Panc1 (cell line): ENCODE measurements at regions not wholly inside any gene's neighbourhood (a gene's known extent, or its start where the extent isn't known, plus 50 kb on each side); places are given as distances from the start of the nearest gene placed in this dataset.

Source experiments
- ATAC-seq: fragments of 200-7000 bp; cut with Tn5 transposase; 2 replicates; pipeline ENCODE4 v1.9.1; 2020; ENCODE audit warnings: mild to moderate bottlenecking, moderate library complexity
- BruUV-seq: library from RNA; stranded (reverse); fragments of 400-500 nt; replicated peaks from 2 replicates; lab custom pipeline; 2021; lab: Mats Ljungman, UMichigan
- CTCF ChIA-PET: fragments of 300-600 bp; sonication (Branson Sonifier 250); formaldehyde crosslinking; loops from one replicate; lab custom pipeline; 2022; ENCODE audit warnings: antibody characterized with exemption; lab: Charles Lee
- POLR2A ChIA-PET: fragments of 300-600 bp; sonication (Branson Sonifier 250); formaldehyde crosslinking; loops from one replicate; lab custom pipeline; 2022; ENCODE audit warnings: antibody characterized with exemption; lab: Charles Lee
- DNase-seq: peaks from one replicate; pipeline ENCODE4 v3.0.0-alpha.2; 2010; ENCODE audit warnings: low read depth, low spot score
- H3K27ac ChIP-seq: 2 replicates; pipeline ENCODE4 v1.5.1; 2011; ENCODE audit warnings: mild to moderate bottlenecking, low read length, inconsistent platforms
- H3K27me3 ChIP-seq: fragments of 200-500 bp; sonication (Bioruptor generic); 2 replicates; pipeline ENCODE4 v1.6.0; 2014; ENCODE audit warnings: low read length, inconsistent platforms; ENCODE audit not compliant: control insufficient read depth, insufficient read depth
- H3K36me3 ChIP-seq: fragments of 200-500 bp; sonication (Bioruptor generic); 2 replicates; pipeline ENCODE4 v1.5.1; 2014; ENCODE audit warnings: inconsistent platforms, mild to moderate bottlenecking, low read length, moderate library complexity; ENCODE audit not compliant: control insufficient read depth, insufficient read depth
- H3K4me1 ChIP-seq: 2 replicates; pipeline ENCODE4 v1.5.1; 2011; ENCODE audit warnings: inconsistent platforms, mild to moderate bottlenecking, low read length, moderate library complexity; ENCODE audit not compliant: control insufficient read depth, insufficient read depth
- H3K4me3 ChIP-seq, 2 experiments: 2 replicates each; pipeline ENCODE4 v1.5.1; 2011 to 2012; ENCODE audit warnings: low read depth in 2 of 2, low read length in 2 of 2, mild to moderate bottlenecking in 2 of 2, inconsistent platforms in 1 of 2, moderate library complexity in 1 of 2
- H3K9me3 ChIP-seq: fragments of 200-500 bp; sonication (Bioruptor generic); 2 replicates; pipeline ENCODE4 v1.5.1; 2014; ENCODE audit warnings: low read depth, mild to moderate bottlenecking, inconsistent platforms, low read length, moderate library complexity; ENCODE audit not compliant: control insufficient read depth, insufficient read depth
- CTCF ChIP-seq: fragments of 450-650 bp; IDR thresholded peaks from 2 replicates; pipeline ENCODE4 v1.5.1; 2017; ENCODE audit warnings: mild to moderate bottlenecking
- POLR2AphosphoS5 ChIP-seq: IDR thresholded peaks from 2 replicates; pipeline ENCODE4 v1.6.1; 2012; ENCODE audit warnings: mild to moderate bottlenecking, low read depth, low read length, moderate library complexity
- REST ChIP-seq, 2 experiments: IDR thresholded peaks; 2 replicates each; pipeline ENCODE4 v1.6.1; 2011 to 2012; ENCODE audit warnings: low read depth in 2 of 2, control low read depth in 1 of 2, low read length in 1 of 2, mild to moderate bottlenecking in 1 of 2, moderate library complexity in 1 of 2; ENCODE audit not compliant: insufficient read depth in 1 of 2
- SIN3A ChIP-seq: IDR thresholded peaks from 2 replicates; pipeline ENCODE4 v1.6.1; 2012; ENCODE audit warnings: low read depth, mild to moderate bottlenecking, low read length, moderate library complexity, borderline replicate concordance; ENCODE audit not compliant: insufficient read depth
- TCF7L2 ChIP-seq: IDR thresholded peaks from 2 replicates; pipeline ENCODE4 v1.6.1; 2011; ENCODE audit warnings: mild to moderate bottlenecking, low read depth, low read length, inconsistent platforms
- in situ Hi-C: cut with HindIII; loops from 2 replicates; pipeline ENCODE4 v1.10.0; 2016; ENCODE audit warnings: low sequenced_read_pairs, low pct_unique_long_range_greater_than_20kb
- intact Hi-C: fragments of 100-400 bp; cut with micrococcal nuclease; formaldehyde crosslinking; loops from one replicate; pipeline ENCODE4 v1.10.0; 2022; ENCODE audit not compliant: unreplicated experiment

GRCh38 chr9:107751567-107752210 lies 262.1 kb upstream of the KLF4 start:
- Histone ChIP-seq H3K4me3 (no peak overlapping the region), H3K27me3 (no peaks in the 10 kb centered on the region), H3K27ac (peak overlapping the region; percentile 44; the same call in 1 of the 2 replicates), H3K9me3 (no peaks in the 10 kb centered on the region), H3K36me3 (no peaks in the 10 kb centered on the region), H3K4me1 (peaks cover 11% of the 10 kb centered on the region; the same call in 1 of the 2 replicates)
- no TSS peak for BruUV-seq
- ChIA-PET CTCF (no interaction called here), POLR2A (no interaction called here)
- intact Hi-C loops (no loop called here), in situ Hi-C loops (no loop called here)
- ATAC-seq (peak; percentile 78), DNase-seq (peak; percentile 50)
- TF ChIP-seq REST (IDR thresholded peaks at IDR 0.05; ENCODE audit: insufficient read depth in 1 of 2, low read depth in 2 of 2, low read length in 1 of 2) (no peak), POLR2AphosphoS5 (no peak), SIN3A (no peak), TCF7L2 (no peak), CTCF (no peak)

- BruUV-seq: no TSS peak
- Histone ChIP-seq H3K27me3 (no peaks in the 10 kb centered on the region), H3K4me1 (peaks cover 11% of the 10 kb centered on the region; the same call in 1 of the 2 replicates), H3K4me3 (no peak overlapping the region), H3K36me3 (no peaks in the 10 kb centered on the region), H3K9me3 (no peaks in the 10 kb centered on the region), H3K27ac (peak overlapping the region; percentile 44; the same call in 1 of the 2 replicates)
- DNase-seq (peak; percentile 82), ATAC-seq (peak; percentile 70)
- CTCF ChIA-PET: no interaction called here
- no peak for TF ChIP-seq POLR2AphosphoS5
- TF ChIP-seq SIN3A: no peak
- TF ChIP-seq REST (IDR thresholded peaks at IDR 0.05; ENCODE audit: insufficient read depth in 1 of 2, low read depth in 2 of 2, low read length in 1 of 2): no peak
- TF ChIP-seq CTCF: no peak
- TF ChIP-seq TCF7L2: no peak
- intact Hi-C loops: no loop called here
- POLR2A ChIA-PET: no interaction called here
- in situ Hi-C loops: no loop called here
These were observed 261.4 kb upstream of the KLF4 start for GRCh38 chr9:107750741-107751566.
